Lower lobe of right lung (tissue), 2 donors: ENCODE measurements at regions not wholly inside any gene's neighbourhood (a gene's known extent, or its start where the extent isn't known, plus 50 kb on each side); places are given as distances from the start of the nearest gene placed in this dataset.

Experiments
- ATAC-seq, 2 donors: fragments of 200-7000 bp; cut with Tn5 transposase; one replicate each; pipeline ENCODE4 v1.9.1; 2020 to 2022; ENCODE audit warnings: mild to moderate bottlenecking in 2 of 2, moderate library complexity in 2 of 2
- DNase-seq: peaks from one replicate; pipeline ENCODE4 v3.0.0-alpha.2; 2020
- H3K27ac ChIP-seq: fragments of 200-600 bp; one replicate; pipeline ENCODE4 v1.8.0; 2022
- H3K27me3 ChIP-seq: fragments of 200-600 bp; one replicate; pipeline ENCODE4 v1.8.0; 2022; ENCODE audit warnings: low read depth
- H3K36me3 ChIP-seq: fragments of 200-600 bp; one replicate; pipeline ENCODE4 v1.8.0; 2022; ENCODE audit warnings: mild to moderate bottlenecking
- H3K4me1 ChIP-seq: fragments of 200-600 bp; one replicate; pipeline ENCODE4 v1.8.0; 2022
- H3K4me3 ChIP-seq: fragments of 200-600 bp; one replicate; pipeline ENCODE4 v1.8.0; 2022; ENCODE audit warnings: mild to moderate bottlenecking
- H3K9me3 ChIP-seq: fragments of 200-600 bp; one replicate; pipeline ENCODE4 v1.8.0; 2022
- intact Hi-C: fragments of 100-400 bp; cut with DNase I; formaldehyde crosslinking; loops from one replicate; pipeline ENCODE4 v1.11.0; 2022
- TF ChIP-seq, protein P1 (sequence below): fragments of 200-600 bp; IDR thresholded peaks from one replicate; pipeline ENCODE4 v1.8.0; 2022; ENCODE audit warnings: antibody characterized with exemption, mild to moderate bottlenecking
- donor health status: DM: no; HTN: yes; CAD: no; lungs with severe emphysema.

DNA sequence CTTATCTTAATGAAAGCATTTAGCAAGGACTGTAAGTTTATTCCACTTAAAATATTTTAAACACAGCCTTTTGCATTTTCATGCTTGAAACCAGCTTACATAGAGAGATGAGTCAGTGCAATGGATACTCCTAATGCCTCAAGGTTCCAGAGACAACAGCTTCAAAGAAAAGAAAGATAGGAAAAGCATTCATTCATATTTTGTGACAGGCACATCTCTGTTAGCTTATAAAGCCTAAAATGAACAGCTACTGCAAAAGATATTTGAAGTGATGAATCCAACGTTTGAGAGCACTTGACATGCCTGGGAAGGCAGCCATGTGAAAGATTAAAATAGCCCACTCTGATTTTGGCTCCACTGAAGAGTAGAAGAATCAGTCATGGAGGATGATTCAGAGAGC, 814.5 kb downstream of the RPS29 start:
- TF ChIP-seq, protein P1, sequence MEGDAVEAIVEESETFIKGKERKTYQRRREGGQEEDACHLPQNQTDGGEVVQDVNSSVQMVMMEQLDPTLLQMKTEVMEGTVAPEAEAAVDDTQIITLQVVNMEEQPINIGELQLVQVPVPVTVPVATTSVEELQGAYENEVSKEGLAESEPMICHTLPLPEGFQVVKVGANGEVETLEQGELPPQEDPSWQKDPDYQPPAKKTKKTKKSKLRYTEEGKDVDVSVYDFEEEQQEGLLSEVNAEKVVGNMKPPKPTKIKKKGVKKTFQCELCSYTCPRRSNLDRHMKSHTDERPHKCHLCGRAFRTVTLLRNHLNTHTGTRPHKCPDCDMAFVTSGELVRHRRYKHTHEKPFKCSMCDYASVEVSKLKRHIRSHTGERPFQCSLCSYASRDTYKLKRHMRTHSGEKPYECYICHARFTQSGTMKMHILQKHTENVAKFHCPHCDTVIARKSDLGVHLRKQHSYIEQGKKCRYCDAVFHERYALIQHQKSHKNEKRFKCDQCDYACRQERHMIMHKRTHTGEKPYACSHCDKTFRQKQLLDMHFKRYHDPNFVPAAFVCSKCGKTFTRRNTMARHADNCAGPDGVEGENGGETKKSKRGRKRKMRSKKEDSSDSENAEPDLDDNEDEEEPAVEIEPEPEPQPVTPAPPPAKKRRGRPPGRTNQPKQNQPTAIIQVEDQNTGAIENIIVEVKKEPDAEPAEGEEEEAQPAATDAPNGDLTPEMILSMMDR = no peak
- Histone ChIP-seq H3K27me3 (no peaks in the 10 kb centered on the region), H3K4me1 (no peaks in the 10 kb centered on the region), H3K9me3 (peaks cover 12% of the 10 kb centered on the region), H3K27ac (no peak overlapping the region), H3K4me3 (no peak overlapping the region), H3K36me3 (no peaks in the 10 kb centered on the region)
- DNase-seq (no peak), ATAC-seq (peak in 1 of 2 donors; percentile 23)
- intact Hi-C loops = no loop called here

DNA sequence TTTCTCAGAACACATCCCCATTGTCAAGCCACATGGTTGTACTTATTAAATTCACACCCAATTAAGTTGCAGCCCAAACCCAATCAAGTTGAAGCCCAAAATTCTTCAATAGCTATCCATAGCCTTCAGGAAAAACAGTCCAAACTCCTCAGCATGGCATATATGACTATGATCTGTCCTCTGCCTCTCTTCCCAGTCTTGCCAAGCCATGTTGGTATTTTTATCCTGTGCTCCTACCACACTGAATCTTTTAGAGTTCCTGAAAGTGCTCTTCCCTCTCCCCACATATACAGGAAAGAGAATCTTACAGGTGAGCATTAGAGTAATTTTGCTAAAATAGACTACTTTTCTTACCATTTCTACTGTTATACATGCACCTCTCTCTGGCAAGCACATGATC, 834.9 kb downstream of the RPS29 start:
- Histone ChIP-seq H3K27ac (no peak overlapping the region), H3K4me3 (no peak overlapping the region), H3K27me3 (no peaks in the 10 kb centered on the region), H3K4me1 (no peaks in the 10 kb centered on the region), H3K36me3 (no peaks in the 10 kb centered on the region), H3K9me3 (no peaks in the 10 kb centered on the region)
- no peak for ATAC-seq
- intact Hi-C loops = no loop called here
- TF ChIP-seq, protein P1 = no peak
- DNase-seq = no peak

DNA sequence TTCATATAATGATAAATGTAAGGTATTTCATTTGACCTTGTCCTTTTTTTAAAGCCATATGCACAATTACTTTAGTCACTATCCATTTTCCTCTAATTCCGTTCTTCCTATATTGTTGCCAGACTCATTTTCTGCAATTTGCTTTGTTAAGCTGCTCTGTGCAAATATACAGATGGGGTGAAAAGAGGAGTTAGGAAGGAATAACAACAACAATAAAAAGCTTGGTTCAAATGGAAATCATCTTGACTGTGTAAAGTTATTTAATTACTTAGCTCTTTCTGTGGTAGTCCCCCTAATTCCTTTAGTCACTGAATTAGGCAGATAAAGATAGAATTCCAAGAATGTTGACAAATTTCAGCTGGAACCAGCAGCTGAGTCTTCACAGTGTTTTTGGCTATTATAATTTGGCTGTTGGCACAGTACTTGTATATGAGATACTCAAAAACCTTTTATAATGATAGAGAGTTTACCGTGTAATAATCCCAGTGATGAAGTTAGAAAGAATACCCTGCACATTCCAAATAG, 838.0 kb downstream of the RPS29 start:
- H3K27ac ChIP-seq = no peak overlapping the region
- H3K4me1 ChIP-seq = no peaks in the 10 kb centered on the region
- TF ChIP-seq, protein P1 = no peak
- H3K36me3 ChIP-seq = no peaks in the 10 kb centered on the region
- H3K27me3 ChIP-seq = no peaks in the 10 kb centered on the region
- no peaks in the 10 kb centered on the region for H3K9me3 ChIP-seq
- H3K4me3 ChIP-seq = no peak overlapping the region
- DNase-seq (no peak), ATAC-seq (no peak)
- intact Hi-C loops = no loop called here

DNA sequence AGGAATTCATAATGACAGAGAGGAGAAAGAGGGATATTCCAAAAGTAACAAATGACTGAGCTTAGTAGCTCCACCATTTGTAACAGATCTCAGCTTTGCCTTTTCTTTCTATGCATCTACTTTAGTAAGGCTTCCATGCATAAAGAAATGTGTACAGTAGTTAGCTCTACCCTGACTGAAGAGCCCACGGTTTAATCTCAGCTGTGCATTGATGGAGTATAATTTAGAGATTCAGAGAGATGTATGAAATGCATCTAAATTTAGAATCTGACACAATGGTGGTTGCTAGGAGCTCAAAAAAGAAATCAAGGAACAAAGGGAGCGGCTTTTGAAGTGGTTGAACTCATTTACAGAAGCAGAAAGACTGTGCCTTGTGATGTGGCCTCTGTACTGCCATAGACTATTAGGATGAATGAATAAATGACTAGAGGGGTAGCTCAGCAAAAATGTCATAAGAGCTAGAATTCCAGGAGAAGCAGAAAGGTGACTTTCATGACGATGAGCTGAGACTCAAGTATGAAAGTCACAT, 838.6 kb downstream of the RPS29 start:
- intact Hi-C loops = no loop called here
- no peak for ATAC-seq
- DNase-seq = no peak
- H3K36me3 ChIP-seq = no peaks in the 10 kb centered on the region
- no peaks in the 10 kb centered on the region for H3K4me1 ChIP-seq
- H3K27me3 ChIP-seq = no peaks in the 10 kb centered on the region
- TF ChIP-seq, protein P1 = no peak
- no peak overlapping the region for H3K27ac ChIP-seq
- H3K4me3 ChIP-seq = no peak overlapping the region
- no peaks in the 10 kb centered on the region for H3K9me3 ChIP-seq

DNA sequence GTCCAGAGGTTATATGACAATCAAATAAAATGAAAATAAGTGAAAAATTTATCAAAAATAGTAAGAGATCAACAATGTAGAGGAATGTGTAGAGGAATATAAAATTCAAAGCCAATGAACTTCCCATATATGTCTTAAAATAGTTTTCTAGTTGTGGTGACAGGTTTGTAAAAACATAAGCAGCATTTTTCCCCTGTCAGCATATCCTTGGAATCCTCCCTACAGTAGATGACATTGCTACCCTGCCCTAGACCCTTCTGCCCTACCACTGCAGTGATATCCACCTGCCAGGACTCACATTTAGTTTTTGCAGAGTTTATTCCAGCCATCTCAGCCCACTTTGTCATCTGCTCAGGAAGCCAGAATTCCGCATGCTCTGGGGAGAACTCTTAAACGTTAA, 842.0 kb downstream of the RPS29 start:
- no peak overlapping the region for H3K4me3 ChIP-seq
- intact Hi-C loops = no loop called here
- no peaks in the 10 kb centered on the region for H3K4me1 ChIP-seq
- no peak overlapping the region for H3K27ac ChIP-seq
- DNase-seq = no peak
- no peaks in the 10 kb centered on the region for H3K9me3 ChIP-seq
- no peak for ATAC-seq
- no peaks in the 10 kb centered on the region for H3K36me3 ChIP-seq
- no peaks in the 10 kb centered on the region for H3K27me3 ChIP-seq
- TF ChIP-seq, protein P1 = no peak
